Hindlimb muscle (tissue), 1 donor: ENCODE measurements at regions not wholly inside any gene's neighbourhood (a gene's known extent, or its start where the extent isn't known, plus 50 kb on each side); places are given as distances from the start of the nearest gene placed in this dataset.
"Not testable (repeated sequence)": the region's sequence is repeated elsewhere in the genome, so short reads cannot be mapped to it uniquely, and the experiment has no call there.

ENCODE experiments used
- DNase-seq: peaks from one replicate; pipeline ENCODE4 v3.0.0-alpha.2; 2013

- peak; percentile 83 for DNase-seq
These were observed 346.9 kb upstream of the PSMD7 start for GRCh38 chr16:73949574-73950320.

- DNase-seq = no peak
These were observed 351.0 kb upstream of the PSMD7 start for GRCh38 chr16:73945631-73946030.

- DNase-seq = not testable (repeated sequence)
These were observed 353.4 kb upstream of the PSMD7 start for GRCh38 chr16:73943184-73943583.

GRCh38 chr16:73940786-73941185, 355.8 kb upstream of the PSMD7 start:
- not testable (repeated sequence) for DNase-seq

GRCh38 chr16:73923951-73924350, 372.7 kb upstream of the PSMD7 start:
- DNase-seq = no peak

GRCh38 chr16:73921295-73921694, 375.3 kb upstream of the PSMD7 start:
- DNase-seq = no peak

- DNase-seq = no peak
These were observed 379.6 kb upstream of the PSMD7 start for GRCh38 chr16:73916829-73917594.

- no peak for DNase-seq
These were observed 380.7 kb upstream of the PSMD7 start for GRCh38 chr16:73915935-73916334.

- DNase-seq = no peak
These were observed 381.5 kb upstream of the PSMD7 start for GRCh38 chr16:73915140-73915539.

- no peak for DNase-seq
These were observed 383.8 kb upstream of the PSMD7 start for GRCh38 chr16:73912850-73913249.

- peak; percentile 50 for DNase-seq
These were observed 384.3 kb upstream of the PSMD7 start for GRCh38 chr16:73912281-73912680.

- no peak for DNase-seq
These were observed 387.0 kb upstream of the PSMD7 start for GRCh38 chr16:73909529-73910035.

GRCh38 chr16:73891129-73891542, 405.5 kb upstream of the PSMD7 start:
- DNase-seq = peak; percentile 34

- no peak for DNase-seq
These were observed 406.2 kb upstream of the PSMD7 start for GRCh38 chr16:73890186-73891128.

- DNase-seq = peak; percentile 51
These were observed 407.6 kb upstream of the PSMD7 start for GRCh38 chr16:73888840-73889490.

GRCh38 chr16:73887911-73888310, 408.7 kb upstream of the PSMD7 start:
- no peak for DNase-seq

GRCh38 chr16:73886426-73886825, 410.2 kb upstream of the PSMD7 start:
- DNase-seq = no peak

- no peak for DNase-seq
These were observed 411.3 kb upstream of the PSMD7 start for GRCh38 chr16:73885319-73885718.

- DNase-seq = no peak
These were observed 412.8 kb upstream of the PSMD7 start for GRCh38 chr16:73883841-73884240.

GRCh38 chr16:73883126-73883525, 413.5 kb upstream of the PSMD7 start:
- DNase-seq = no peak

GRCh38 chr16:73882651-73883050, 414.0 kb upstream of the PSMD7 start:
- DNase-seq = no peak

- no peak for DNase-seq
These were observed 414.6 kb upstream of the PSMD7 start for GRCh38 chr16:73882033-73882432.
